Stimulated activated CD4-positive, alpha-beta T cell treated with anti-CD3 and anti-CD28 coated beads, Interleukin-1b, Interleukin-23, amount 100 ng/mL, for 24 hours (primary cell): ENCODE measurements at regions not wholly inside any gene's neighbourhood (a gene's known extent, or its start where the extent isn't known, plus 50 kb on each side); places are given as distances from the start of the nearest gene placed in this dataset.
"Not testable (repeated sequence)": the region's sequence is repeated elsewhere in the genome, so short reads cannot be mapped to it uniquely, and the experiment has no call there.

Experiments used
- DNase-seq, 4 experiments: peaks; one replicate each; pipeline ENCODE4 v3.0.0-alpha.2; 2020; ENCODE audit warnings: low read depth in 4 of 4, low spot score in 1 of 4

DNA sequence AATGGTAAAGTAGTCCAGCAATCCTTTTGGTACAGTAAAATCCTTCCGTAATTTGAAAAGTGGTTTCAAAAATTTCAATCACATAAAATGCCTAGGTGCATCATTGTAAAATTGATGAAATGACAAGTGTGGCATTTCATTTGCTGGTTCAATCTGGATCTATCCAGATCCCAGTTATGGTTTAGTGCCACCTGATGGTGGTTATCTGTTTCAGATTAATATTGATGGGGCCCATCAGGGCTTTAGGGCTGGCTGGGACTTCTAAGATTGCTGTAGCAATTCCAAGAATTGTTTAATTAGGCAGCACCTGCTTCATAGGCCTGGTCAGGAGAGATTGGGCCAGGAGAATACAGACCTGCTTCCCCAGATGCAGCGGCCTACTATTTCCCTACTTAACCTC is 55.5 kb upstream of the PIK3C3 start:
- no peak for DNase-seq

- DNase-seq, result no peak
Observed at GRCh38 chr18:41893432-41893831, 61.6 kb upstream of the PIK3C3 start.

- DNase-seq, result no peak
Observed at GRCh38 chr18:41887100-41887499, 67.9 kb upstream of the PIK3C3 start.

GRCh38 chr18:41886126-41886807 is 68.8 kb upstream of the PIK3C3 start:
- DNase-seq, result no peak

- DNase-seq, result no peak
Observed at GRCh38 chr18:41881285-41881684, 73.7 kb upstream of the PIK3C3 start.

GRCh38 chr18:41879256-41879655 is 75.8 kb upstream of the PIK3C3 start:
- DNase-seq, result no peak

- no peak for DNase-seq
Observed at GRCh38 chr18:41875094-41875780, 79.8 kb upstream of the PIK3C3 start.

DNA sequence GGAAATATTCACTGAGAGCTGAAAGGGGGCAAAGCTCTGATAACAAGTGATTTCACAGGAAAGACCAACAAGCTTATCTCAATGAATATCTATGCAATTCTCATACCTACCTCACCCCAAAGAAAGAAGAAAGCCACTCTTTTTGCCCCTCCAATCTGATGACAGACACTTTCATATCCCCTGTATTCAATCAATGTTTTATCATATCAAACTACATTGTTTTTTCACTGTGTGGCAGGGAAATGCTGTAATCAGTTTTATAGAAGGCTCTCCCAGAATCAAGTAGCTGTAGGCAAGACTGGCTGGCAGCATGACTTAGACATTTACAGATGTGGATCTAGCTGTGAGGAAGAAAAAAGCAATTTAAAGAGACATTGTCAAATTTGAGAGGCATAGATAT is 81.3 kb upstream of the PIK3C3 start:
- DNase-seq, result no peak

DNA sequence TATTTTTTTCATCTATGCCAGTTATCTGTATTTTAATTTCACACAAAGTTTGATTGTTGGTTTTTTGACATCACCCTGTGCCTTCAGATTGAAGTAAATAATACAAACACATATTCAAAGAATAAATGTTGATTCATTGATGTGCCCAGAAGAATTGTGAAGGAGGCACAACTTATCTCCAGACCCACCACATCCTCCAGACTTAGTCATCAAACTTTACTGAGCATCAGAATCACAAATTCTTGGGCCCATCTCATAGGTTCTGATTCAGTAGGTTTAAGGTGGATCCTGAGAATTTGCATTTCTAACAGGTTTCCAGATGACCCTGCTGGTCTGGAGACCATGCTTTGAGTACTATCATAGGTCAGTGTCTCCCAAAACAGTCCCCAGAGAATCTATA is 82.8 kb upstream of the PIK3C3 start:
- DNase-seq, result no peak

DNA sequence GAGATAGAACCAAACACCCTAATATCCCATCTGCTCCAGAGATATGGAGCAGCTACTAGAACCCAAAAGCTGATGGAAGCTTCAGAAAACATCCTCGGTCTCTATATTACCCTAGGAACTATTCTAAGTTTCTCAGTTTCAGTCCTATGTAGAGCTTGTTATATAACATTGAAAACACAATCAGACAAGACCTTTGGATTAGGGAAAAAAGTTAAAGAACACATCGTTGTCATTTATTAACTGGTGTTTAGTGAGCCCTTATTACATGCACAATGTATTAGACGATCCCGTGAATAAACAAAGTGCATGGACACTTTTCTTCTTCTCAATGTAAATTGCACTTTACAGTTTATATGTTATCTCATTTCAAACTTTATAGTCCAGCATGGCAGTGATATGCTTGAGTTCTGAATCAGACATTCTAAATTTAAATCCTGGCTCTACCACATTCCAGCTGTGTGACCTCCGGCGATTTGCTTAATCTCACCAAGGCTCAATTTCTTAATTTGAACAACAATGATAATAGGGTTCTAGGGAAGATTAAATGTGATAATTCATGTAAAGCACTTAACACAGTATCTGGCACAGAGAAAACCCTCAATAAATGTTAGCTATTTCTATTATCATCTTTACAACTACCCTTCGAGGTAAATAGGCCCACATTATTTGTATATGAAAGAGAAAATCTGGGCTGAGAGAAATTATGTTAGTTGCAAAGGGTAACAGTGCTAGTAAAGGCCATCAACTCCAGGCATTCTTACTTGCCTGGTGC is 83.6 kb upstream of the PIK3C3 start:
- no peak for DNase-seq

GRCh38 chr18:41870817-41871216 is 84.2 kb upstream of the PIK3C3 start:
- no peak for DNase-seq

GRCh38 chr18:41870191-41870590 is 84.8 kb upstream of the PIK3C3 start:
- no peak for DNase-seq

- DNase-seq, result not testable (repeated sequence)
Observed at GRCh38 chr18:41865796-41866195, 89.2 kb upstream of the PIK3C3 start.

DNA sequence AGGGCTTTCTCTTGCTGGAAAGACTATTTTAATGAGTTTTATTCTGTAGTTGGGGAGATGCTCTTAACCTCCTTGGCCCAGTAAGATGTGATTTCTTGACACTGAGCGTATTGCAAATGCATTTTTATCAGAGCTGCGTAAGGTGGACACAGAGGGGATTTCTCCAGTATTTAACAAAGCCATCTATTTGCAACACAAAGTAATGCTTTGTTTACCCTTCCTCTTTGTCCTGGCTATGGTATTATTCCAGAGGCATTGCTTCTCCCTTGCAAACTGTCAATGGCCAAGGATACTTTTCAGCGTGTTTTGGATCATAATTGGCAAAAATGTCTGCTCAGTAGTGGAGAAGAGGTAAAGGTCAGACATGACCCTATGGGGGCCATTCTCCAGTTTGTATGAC is 90.8 kb upstream of the PIK3C3 start:
- DNase-seq, result no peak

GRCh38 chr18:41862921-41863320 is 92.1 kb upstream of the PIK3C3 start:
- DNase-seq, result no peak

- no peak for DNase-seq
Observed at GRCh38 chr18:41860987-41861386, 94.0 kb upstream of the PIK3C3 start.

GRCh38 chr18:41858761-41859555 is 96.1 kb upstream of the PIK3C3 start:
- DNase-seq, result no peak

DNA sequence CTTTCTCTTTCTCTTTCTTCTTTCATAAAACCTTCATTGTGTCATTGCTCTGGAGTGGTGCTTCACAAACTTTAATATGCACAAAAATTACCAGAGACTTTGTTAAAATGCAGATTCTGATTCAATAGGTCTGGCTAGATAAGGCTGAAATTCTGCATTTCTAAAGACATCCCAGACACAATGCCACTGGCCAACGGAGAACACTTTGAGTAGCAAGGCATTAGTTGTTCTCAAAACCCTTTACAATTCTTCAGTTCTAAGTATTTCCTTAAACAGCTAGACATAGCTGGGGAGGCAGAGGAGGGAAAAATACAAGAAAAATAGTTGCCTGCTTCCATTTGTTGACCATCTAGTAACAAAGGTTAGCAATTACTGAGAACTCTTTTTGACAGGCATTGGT is 101.8 kb upstream of the PIK3C3 start:
- DNase-seq, result no peak

DNA sequence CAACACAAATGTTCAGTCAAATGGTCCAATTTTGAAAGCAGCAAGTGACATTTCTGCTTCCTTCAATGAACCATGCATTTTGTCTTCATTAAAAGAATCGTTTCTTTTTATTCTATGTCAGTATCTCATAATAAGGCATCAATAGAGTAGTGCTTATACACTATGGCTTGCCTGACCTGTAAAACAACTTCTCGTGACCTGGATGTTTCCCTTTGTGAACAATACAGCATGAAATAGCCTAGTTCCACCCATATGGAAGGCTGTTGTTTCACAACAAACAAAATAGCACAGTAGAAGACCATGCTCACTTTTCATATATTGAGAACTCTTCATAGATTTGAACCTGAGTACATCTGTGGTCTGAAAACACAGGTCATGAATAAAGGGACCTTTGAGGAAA is 104.3 kb upstream of the PIK3C3 start:
- DNase-seq, result no peak

- no peak for DNase-seq
Observed at GRCh38 chr18:41849632-41850031, 105.4 kb upstream of the PIK3C3 start.

- DNase-seq, result no peak
Observed at GRCh38 chr18:41845563-41845962, 109.5 kb upstream of the PIK3C3 start.
